ENCODE measurements at regions not wholly inside any gene's neighbourhood (a gene's known extent, or its start where the extent isn't known, plus 50 kb on each side); places are given as distances from the start of the nearest gene placed in this dataset.

- Histone ChIP-seq H3K4me1 (ENCODE audit: control insufficient read depth, insufficient read depth, low read depth, low read length) (no peaks in the 10 kb centered on the region), H3K4me3 (ENCODE audit: insufficient read depth in 1 of 2, low read depth in 1 of 2, low read length in 2 of 2) (no peak overlapping the region), H2AFZ (ENCODE audit: low read depth, low read length) (no peak overlapping the region), H3K18ac (ENCODE audit: low read depth in 1 of 2, low read length in 2 of 2) (no peak overlapping the region), H4K91ac (ENCODE audit: low read length) (no peak overlapping the region), H3K9ac (ENCODE audit: low read length) (no peak overlapping the region), H3K9me3 (ENCODE audit: control insufficient read depth, low read length) (no peaks in the 10 kb centered on the region), H2BK15ac (ENCODE audit: low read depth, poor library complexity, severe bottlenecking) (no peak overlapping the region), H2AK5ac (ENCODE audit: low read length, severe bottlenecking) (no peak overlapping the region), H3K36me3 (ENCODE audit: control insufficient read depth in 1 of 2, insufficient read depth in 2 of 2, low read depth in 1 of 2, low read length in 2 of 2) (no peaks in the 10 kb centered on the region), H3K27me3 (ENCODE audit: control insufficient read depth in 1 of 2, insufficient read depth in 1 of 2, low read length in 2 of 2) (no peaks in the 10 kb centered on the region), H2BK120ac (ENCODE audit: low read depth, low read length) (no peak overlapping the region), H3K4me2 (ENCODE audit: low read length, poor library complexity, severe bottlenecking) (no peak overlapping the region), H3K23ac (ENCODE audit: low read length in 2 of 2) (no peak overlapping the region), H2BK5ac (ENCODE audit: low read depth, low read length, poor library complexity, severe bottlenecking) (no peak overlapping the region), H3K4ac (ENCODE audit: low read depth in 1 of 2, low read length in 2 of 2) (no peak overlapping the region), H2BK12ac (ENCODE audit: low read length in 2 of 2) (no peak overlapping the region), H3K14ac (ENCODE audit: low read length in 2 of 2) (no peak overlapping the region), H4K8ac (ENCODE audit: low read length) (no peak overlapping the region), H3K79me1 (replicated peaks; ENCODE audit: low read length, poor library complexity, severe bottlenecking) (no peaks in the 10 kb centered on the region), H3K27ac (ENCODE audit: low read length, poor library complexity, severe bottlenecking) (no peak overlapping the region)
- 54% methylated on average over 3 of the region's 5 CpGs for WGBS
- no peak for DNase-seq
Measured at GRCh38 chr2:79250656-79251055, 91.1 kb upstream of the REG3A start.

DNA sequence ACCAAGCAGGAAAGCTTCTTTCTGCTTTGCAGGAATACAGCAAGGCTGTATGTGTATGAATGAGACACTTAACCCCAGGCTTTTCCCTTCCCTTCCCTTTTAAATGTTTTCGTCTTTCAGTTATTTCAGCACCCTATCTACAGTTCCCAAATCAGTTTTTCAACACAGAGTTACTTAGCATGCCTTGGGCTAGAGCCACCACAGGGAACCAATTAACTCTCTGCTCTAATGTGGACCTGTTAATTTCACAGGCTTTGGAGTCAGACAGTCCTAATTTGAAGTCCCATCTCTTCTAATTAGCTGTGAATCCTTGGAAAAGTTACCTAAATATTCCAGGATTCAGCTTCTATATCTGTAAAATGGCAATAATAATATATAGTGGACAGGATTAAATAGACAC is 89.2 kb upstream of the REG3A start:
- no peaks in the 10 kb centered on the region for H3K36me3 ChIP-seq (ENCODE audit: control insufficient read depth in 1 of 2, insufficient read depth in 2 of 2, low read depth in 1 of 2, low read length in 2 of 2)
- DNase-seq: no peak
- no peak overlapping the region for H3K4me2 ChIP-seq (ENCODE audit: low read length, poor library complexity, severe bottlenecking)
- no peaks in the 10 kb centered on the region for H3K79me1 ChIP-seq (replicated peaks; ENCODE audit: low read length, poor library complexity, severe bottlenecking)
- no peaks in the 10 kb centered on the region for H3K4me1 ChIP-seq (ENCODE audit: control insufficient read depth, insufficient read depth, low read depth, low read length)
- H3K9ac ChIP-seq (ENCODE audit: low read length): no peak overlapping the region
- H4K91ac ChIP-seq (ENCODE audit: low read length): no peak overlapping the region
- no peak overlapping the region for H3K14ac ChIP-seq (ENCODE audit: low read length in 2 of 2)
- no peak overlapping the region for H3K4ac ChIP-seq (ENCODE audit: low read depth in 1 of 2, low read length in 2 of 2)
- H2BK12ac ChIP-seq (ENCODE audit: low read length in 2 of 2): no peak overlapping the region
- no peak overlapping the region for H3K27ac ChIP-seq (ENCODE audit: low read length, poor library complexity, severe bottlenecking)
- H3K27me3 ChIP-seq (ENCODE audit: control insufficient read depth in 1 of 2, insufficient read depth in 1 of 2, low read length in 2 of 2): no peaks in the 10 kb centered on the region
- no peak overlapping the region for H3K18ac ChIP-seq (ENCODE audit: low read depth in 1 of 2, low read length in 2 of 2)
- H2BK5ac ChIP-seq (ENCODE audit: low read depth, low read length, poor library complexity, severe bottlenecking): no peak overlapping the region
- WGBS: 52% methylated on average over 1 of the region's 1 CpG
- no peaks in the 10 kb centered on the region for H3K9me3 ChIP-seq (ENCODE audit: control insufficient read depth, low read length)
- no peak overlapping the region for H2AK5ac ChIP-seq (ENCODE audit: low read length, severe bottlenecking)
- no peak overlapping the region for H3K23ac ChIP-seq (ENCODE audit: low read length in 2 of 2)
- no peak overlapping the region for H3K4me3 ChIP-seq (ENCODE audit: insufficient read depth in 1 of 2, low read depth in 1 of 2, low read length in 2 of 2)
- no peak overlapping the region for H2BK15ac ChIP-seq (ENCODE audit: low read depth, poor library complexity, severe bottlenecking)
- H2BK120ac ChIP-seq (ENCODE audit: low read depth, low read length): no peak overlapping the region
- no peak overlapping the region for H4K8ac ChIP-seq (ENCODE audit: low read length)
- H2AFZ ChIP-seq (ENCODE audit: low read depth, low read length): no peak overlapping the region

DNA sequence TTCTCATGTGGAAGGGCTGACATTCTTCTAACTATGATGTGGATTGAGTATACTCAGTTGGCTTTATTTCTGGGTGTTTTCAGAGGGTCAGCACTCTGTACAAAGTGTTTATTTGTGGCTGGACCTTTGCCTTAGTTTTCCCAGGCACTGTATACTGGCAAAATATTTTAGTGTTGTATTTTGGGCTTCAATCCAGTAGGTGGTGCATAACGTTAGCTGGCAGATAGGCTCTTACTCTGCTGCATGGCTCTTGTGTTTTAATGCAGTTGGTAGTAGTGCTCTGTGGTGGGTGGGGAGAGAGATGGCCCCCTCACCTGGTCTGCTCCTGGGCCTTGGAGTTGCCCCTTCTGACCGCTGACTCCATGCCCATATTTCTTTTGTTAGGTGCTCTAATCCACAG is 75.6 kb upstream of the REG3A start:
- 32% methylated on average over 2 of the region's 2 CpGs for WGBS

GRCh38 chr2:79223539-79223938 is 64.0 kb upstream of the REG3A start:
- Histone ChIP-seq H3K14ac (ENCODE audit: low read length in 2 of 2) (no peak overlapping the region), H4K91ac (ENCODE audit: low read length) (no peak overlapping the region), H3K23ac (ENCODE audit: low read length in 2 of 2) (no peak overlapping the region), H2AK5ac (ENCODE audit: low read length, severe bottlenecking) (no peak overlapping the region), H3K4me1 (ENCODE audit: control insufficient read depth, insufficient read depth, low read depth, low read length) (no peaks in the 10 kb centered on the region), H3K18ac (ENCODE audit: low read depth in 1 of 2, low read length in 2 of 2) (no peak overlapping the region), H2BK15ac (ENCODE audit: low read depth, poor library complexity, severe bottlenecking) (no peak overlapping the region), H3K4me2 (ENCODE audit: low read length, poor library complexity, severe bottlenecking) (no peak overlapping the region), H3K9ac (ENCODE audit: low read length) (no peak overlapping the region), H2BK5ac (ENCODE audit: low read depth, low read length, poor library complexity, severe bottlenecking) (no peak overlapping the region), H3K9me3 (ENCODE audit: control insufficient read depth, low read length) (no peaks in the 10 kb centered on the region), H3K36me3 (ENCODE audit: control insufficient read depth in 1 of 2, insufficient read depth in 2 of 2, low read depth in 1 of 2, low read length in 2 of 2) (no peaks in the 10 kb centered on the region), H3K4ac (ENCODE audit: low read depth in 1 of 2, low read length in 2 of 2) (no peak overlapping the region), H2BK12ac (ENCODE audit: low read length in 2 of 2) (no peak overlapping the region), H3K27ac (ENCODE audit: low read length, poor library complexity, severe bottlenecking) (no peak overlapping the region), H2BK120ac (ENCODE audit: low read depth, low read length) (no peak overlapping the region), H3K79me1 (replicated peaks; ENCODE audit: low read length, poor library complexity, severe bottlenecking) (no peaks in the 10 kb centered on the region), H4K8ac (ENCODE audit: low read length) (no peak overlapping the region), H3K27me3 (ENCODE audit: control insufficient read depth in 1 of 2, insufficient read depth in 1 of 2, low read length in 2 of 2) (no peaks in the 10 kb centered on the region), H2AFZ (ENCODE audit: low read depth, low read length) (no peak overlapping the region), H3K4me3 (ENCODE audit: insufficient read depth in 1 of 2, low read depth in 1 of 2, low read length in 2 of 2) (no peak overlapping the region)
- no peak for DNase-seq

More for the DNA sequence above, 75.6 kb upstream of the REG3A start:
- no peaks in the 10 kb centered on the region for H3K79me1 ChIP-seq (replicated peaks; ENCODE audit: low read length, poor library complexity, severe bottlenecking)
- no peak overlapping the region for H2AFZ ChIP-seq (ENCODE audit: low read depth, low read length)
- no peak overlapping the region for H4K91ac ChIP-seq (ENCODE audit: low read length)
- H2AK5ac ChIP-seq (ENCODE audit: low read length, severe bottlenecking): no peak overlapping the region
- H3K18ac ChIP-seq (ENCODE audit: low read depth in 1 of 2, low read length in 2 of 2): no peak overlapping the region
- H3K9ac ChIP-seq (ENCODE audit: low read length): no peak overlapping the region
- H3K4ac ChIP-seq (ENCODE audit: low read depth in 1 of 2, low read length in 2 of 2): no peak overlapping the region
- H4K8ac ChIP-seq (ENCODE audit: low read length): no peak overlapping the region
- no peak overlapping the region for H3K27ac ChIP-seq (ENCODE audit: low read length, poor library complexity, severe bottlenecking)
- no peak overlapping the region for H3K4me2 ChIP-seq (ENCODE audit: low read length, poor library complexity, severe bottlenecking)
- no peak overlapping the region for H2BK15ac ChIP-seq (ENCODE audit: low read depth, poor library complexity, severe bottlenecking)
- no peak overlapping the region for H2BK5ac ChIP-seq (ENCODE audit: low read depth, low read length, poor library complexity, severe bottlenecking)
- H2BK12ac ChIP-seq (ENCODE audit: low read length in 2 of 2): no peak overlapping the region
- no peak overlapping the region for H2BK120ac ChIP-seq (ENCODE audit: low read depth, low read length)
- DNase-seq: no peak
- no peaks in the 10 kb centered on the region for H3K4me1 ChIP-seq (ENCODE audit: control insufficient read depth, insufficient read depth, low read depth, low read length)
- no peak overlapping the region for H3K4me3 ChIP-seq (ENCODE audit: insufficient read depth in 1 of 2, low read depth in 1 of 2, low read length in 2 of 2)
- no peak overlapping the region for H3K14ac ChIP-seq (ENCODE audit: low read length in 2 of 2)
- no peaks in the 10 kb centered on the region for H3K27me3 ChIP-seq (ENCODE audit: control insufficient read depth in 1 of 2, insufficient read depth in 1 of 2, low read length in 2 of 2)
- no peak overlapping the region for H3K23ac ChIP-seq (ENCODE audit: low read length in 2 of 2)
- no peaks in the 10 kb centered on the region for H3K36me3 ChIP-seq (ENCODE audit: control insufficient read depth in 1 of 2, insufficient read depth in 2 of 2, low read depth in 1 of 2, low read length in 2 of 2)
- no peaks in the 10 kb centered on the region for H3K9me3 ChIP-seq (ENCODE audit: control insufficient read depth, low read length)

All from mesenchymal stem cell (in vitro differentiated cells and primary cell).